ENCODE measurements at regions not wholly inside any gene's neighbourhood (a gene's known extent, or its start where the extent isn't known, plus 50 kb on each side); places are given as distances from the start of the nearest gene placed in this dataset.
"Not testable (repeated sequence)": the region's sequence is repeated elsewhere in the genome, so short reads cannot be mapped to it uniquely, and the experiment has no call there.

DNA sequence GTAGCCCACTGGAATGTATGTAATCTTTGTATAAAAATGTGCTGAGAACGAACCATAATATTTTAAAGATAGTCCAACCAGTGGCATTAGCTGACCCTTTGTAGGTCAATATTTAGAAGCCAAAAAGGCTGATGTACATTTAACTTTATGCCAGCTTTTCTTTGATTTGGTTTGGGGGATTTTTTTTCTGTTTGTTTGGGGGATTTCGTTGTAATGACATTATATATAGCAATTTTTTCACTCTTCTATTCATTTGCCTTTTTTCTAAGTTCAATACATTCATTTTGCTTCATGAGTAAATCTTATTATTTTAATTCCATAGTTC is 382.0 kb upstream of the NOCT start:
- no peak for DNase-seq (ENCODE audit: low read depth in 2 of 3, low spot score in 1 of 3)

DNA sequence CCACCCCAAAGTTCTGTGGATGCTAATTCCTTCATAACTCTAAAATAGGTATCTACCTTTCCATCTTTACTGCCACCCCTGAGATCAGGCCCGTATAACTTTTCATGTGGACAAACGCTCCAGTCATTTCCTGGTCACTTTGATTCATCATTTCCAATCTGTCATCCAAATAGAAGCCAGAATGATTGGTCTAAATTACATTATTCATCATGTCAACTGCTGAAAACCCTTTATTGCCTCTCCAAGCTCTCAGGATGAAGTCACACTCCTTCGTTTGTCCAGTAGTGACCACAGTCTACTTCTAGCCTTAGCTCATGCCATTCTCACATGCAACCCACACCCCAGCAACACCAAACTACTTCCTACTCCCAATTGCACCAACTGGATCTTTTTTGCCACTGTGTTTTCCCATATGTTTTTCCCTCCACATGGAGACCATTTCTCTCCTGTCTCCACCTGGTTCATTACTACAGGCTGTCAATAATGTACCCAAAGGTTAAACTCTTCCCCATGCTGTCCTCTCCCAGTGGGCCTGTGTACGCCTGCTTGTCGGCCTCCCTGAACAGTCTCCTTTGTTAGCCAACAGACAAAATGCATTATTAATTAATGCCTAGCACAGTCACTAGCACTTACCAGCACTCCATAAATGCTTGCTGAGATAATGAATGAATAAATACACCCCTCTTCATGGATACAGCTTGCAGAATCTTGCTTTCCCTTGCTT is 382.6 kb upstream of the NOCT start:
- DNase-seq (ENCODE audit: low read depth in 2 of 3, low spot score in 1 of 3), result no peak

DNA sequence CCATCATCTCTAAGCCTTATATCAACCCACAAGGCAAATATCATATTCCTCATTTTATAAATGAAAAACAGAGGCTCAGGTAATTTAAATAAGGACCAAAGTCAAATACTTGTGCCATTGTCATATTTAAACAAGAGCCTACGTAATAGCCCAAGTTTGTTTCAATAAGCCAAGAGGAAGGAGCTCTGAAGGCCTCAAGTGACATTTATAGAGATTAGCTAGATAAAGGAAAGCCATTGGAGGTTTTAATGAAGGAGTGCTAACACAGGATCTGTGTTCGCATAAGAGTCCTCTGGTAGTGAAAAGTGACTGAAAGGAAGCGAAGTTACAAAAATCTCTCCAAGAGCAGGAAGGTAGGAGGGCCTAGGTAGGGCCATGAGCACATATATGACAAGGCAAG is 384.9 kb upstream of the NOCT start:
- no peak for DNase-seq (ENCODE audit: low read depth in 2 of 3, low spot score in 1 of 3)

DNA sequence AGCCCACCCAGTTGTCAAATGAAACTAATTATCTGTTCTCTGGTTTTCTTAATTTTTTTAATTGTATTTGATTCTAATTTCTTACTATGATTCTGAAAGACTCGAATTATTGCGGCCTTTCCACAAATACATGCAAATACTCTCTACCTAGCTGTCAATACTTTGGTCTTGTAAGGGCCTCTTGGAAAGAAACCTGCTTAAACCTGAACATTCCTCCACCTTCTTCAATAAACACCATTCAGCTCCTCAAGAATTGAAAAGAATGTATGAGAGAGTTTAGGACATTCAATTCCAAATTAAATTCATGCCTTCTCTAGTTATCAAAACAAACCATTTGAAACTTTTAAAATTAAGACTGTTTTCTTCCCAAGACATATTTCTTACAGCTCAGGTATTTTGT is 385.9 kb upstream of the NOCT start:
- no peak for DNase-seq (ENCODE audit: low read depth in 2 of 3, low spot score in 1 of 3)

DNA sequence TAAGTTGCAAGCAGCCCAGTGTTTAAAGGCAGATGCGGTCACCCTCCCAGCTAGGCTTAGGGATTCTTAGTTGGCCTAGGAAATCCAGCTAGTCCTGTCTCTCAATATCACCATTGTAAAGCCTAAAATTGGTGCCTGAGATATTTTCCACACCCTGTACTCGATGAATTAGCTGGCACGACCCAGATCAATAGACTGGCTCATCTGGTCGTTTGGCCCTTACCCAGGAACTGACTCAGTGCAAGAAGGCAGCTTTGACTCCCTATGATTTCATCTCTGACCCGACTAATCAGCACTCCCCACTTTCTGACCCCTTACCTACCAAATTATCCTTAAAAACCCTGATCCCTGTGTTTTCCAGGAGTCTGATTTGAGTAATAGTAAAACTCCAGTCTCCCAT is 384.9 kb upstream of the SLC7A11 start:
- DNase-seq (ENCODE audit: low read depth in 2 of 3, low spot score in 1 of 3), result no peak

DNA sequence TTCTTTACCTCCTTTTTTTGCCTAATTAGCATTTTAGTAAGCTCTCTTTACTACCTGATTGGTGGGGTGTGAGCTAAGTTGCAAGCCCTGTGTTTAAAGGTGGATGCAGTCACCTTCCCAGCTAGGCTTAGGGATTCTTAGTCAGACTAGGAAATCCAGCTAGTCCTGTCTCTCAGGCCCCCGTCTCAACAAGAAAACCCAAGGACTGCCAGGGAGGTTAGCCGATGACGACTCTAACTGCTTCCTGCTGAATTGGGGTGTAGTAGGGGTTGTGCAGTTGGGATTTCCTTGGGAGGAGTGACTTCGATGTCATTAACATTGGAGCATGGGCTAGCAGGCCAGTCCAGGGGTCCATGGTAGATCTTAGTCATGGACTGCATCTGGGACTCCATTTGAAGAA is 380.2 kb upstream of the SLC7A11 start:
- DNase-seq (ENCODE audit: low read depth in 2 of 3, low spot score in 1 of 3), result not testable (repeated sequence)

DNA sequence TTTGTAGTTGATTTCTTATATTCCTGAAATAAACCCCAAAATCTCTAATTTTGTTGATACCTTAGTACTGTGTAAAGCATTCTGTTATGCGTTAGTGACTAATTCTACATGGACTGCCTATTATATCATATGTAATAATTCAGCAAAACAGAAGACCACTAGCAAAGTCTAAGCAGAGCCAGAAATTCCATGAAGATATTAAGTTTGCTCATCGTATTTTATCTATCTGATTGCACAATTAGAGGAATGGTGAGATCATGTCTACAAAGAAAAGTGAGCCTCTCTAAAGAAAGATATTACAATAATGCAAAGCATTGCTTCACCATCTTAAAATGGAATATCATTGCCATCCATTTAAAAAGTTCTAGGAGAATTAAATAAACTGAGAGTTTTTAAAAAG is 374.6 kb upstream of the SLC7A11 start:
- DNase-seq (ENCODE audit: low read depth in 2 of 3, low spot score in 1 of 3), result no peak

DNA sequence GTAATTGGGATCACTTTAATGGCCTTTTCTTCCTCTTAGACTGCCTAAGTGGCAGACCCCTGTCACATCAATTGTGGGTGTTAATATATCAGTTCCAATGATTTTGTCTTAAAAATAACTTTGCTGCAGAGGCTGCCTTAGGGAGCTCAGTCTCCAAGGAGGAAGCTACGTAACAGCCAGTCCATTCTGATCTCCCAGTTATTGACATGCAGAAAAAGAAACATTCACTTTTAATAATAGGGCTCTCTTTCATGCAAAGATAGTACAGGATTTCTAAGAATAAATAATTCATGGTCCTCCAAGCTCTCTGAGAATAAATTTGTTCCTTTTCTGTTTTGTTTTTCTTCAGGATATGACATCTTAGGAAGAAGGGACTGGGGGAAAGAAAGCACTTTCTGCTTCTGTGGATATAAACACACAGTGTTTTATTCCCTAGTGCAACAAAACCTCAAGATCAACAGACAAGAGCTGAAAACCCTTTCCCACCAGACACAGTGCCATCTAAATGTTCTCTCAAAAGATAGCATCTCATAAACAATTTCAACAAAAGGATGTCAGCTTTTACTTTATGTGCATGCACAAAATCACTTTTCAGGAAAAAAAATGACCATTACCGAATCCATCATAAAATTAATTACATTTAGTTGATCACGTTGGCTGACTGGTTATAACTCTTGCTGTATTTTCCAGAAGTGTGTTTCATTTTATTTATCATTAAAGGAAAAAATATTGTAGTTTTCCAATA is 372.4 kb upstream of the SLC7A11 start:
- DNase-seq (ENCODE audit: low read depth in 2 of 3, low spot score in 1 of 3), result no peak

DNA sequence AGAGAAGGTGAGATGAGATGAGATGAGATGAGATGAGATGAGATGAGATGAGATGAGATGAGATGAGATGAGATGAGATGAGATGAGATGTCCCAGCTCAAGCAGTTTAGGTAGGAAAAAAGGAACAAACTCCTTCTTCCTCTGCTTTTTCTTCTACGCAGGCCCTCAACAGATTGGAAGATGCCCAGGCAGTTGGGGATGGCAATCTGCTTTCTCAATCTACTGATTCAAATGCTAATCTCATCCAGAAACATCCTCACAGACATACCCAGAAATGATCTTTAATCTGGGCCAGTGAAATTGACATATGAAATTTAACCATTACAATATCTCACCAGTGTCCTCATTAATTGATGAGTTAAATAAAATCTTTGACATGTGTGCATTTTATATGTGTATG is 370.3 kb upstream of the SLC7A11 start:
- no peak for DNase-seq (ENCODE audit: low read depth in 2 of 3, low spot score in 1 of 3)

DNA sequence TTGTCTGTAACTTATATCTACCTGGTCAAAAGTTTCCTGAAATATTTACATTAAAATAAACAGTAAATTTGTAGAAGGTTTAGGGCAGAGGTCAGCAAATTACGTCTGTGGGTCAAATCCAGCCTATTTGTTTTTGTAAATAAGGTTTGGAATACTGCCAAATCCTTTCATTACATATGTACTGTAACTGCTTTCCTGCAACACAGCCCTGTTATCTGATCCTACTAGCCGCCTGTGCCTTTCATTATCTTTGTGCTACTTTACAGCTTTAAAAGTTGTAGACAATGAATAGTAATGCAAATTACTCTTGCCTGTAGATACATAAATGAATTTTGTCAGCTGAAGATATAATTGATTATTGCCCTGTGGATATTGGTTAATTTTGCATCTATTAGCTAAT is 369.6 kb upstream of the SLC7A11 start:
- no peak for DNase-seq (ENCODE audit: low read depth in 2 of 3, low spot score in 1 of 3)

DNA sequence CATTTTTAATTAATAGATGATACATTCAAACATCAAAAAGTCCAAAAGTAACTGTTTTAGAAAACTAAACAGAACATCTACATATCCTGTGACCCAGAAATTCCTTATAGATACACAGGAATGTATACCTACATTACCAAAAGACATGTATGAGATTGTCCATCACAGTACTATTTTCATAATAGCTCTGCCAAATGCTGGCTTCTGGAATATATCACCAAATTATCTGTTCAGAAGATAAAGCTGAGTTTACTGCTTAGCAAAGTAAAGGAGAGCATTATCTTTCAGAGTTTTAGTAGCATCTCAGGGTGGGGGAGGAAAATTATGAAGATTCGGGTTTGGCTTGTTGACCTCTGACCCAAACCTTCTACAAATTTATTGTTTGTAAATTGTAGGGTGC is 368.9 kb upstream of the SLC7A11 start:
- no peak for DNase-seq (ENCODE audit: low read depth in 2 of 3, low spot score in 1 of 3)

DNA sequence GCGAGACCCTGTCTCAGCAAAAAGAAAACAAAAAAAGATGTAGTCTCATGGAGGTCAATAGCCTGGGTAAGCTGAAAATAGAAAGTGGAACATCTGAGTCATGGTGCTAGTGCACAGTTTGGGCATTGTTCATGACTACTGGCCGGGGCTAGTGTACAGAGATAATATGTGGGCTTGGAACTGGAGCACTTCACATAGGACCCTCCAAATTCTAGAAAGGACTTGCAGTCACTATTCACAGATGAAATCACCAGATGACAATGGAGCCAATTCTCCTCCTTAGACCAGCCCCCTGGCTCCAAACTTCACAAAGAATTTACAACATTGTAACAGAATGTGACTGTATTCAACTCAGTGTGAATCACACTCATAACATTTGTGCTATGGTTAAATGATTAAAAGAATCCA is 367.8 kb upstream of the SLC7A11 start:
- DNase-seq (ENCODE audit: low read depth in 2 of 3, low spot score in 1 of 3), result no peak

DNA sequence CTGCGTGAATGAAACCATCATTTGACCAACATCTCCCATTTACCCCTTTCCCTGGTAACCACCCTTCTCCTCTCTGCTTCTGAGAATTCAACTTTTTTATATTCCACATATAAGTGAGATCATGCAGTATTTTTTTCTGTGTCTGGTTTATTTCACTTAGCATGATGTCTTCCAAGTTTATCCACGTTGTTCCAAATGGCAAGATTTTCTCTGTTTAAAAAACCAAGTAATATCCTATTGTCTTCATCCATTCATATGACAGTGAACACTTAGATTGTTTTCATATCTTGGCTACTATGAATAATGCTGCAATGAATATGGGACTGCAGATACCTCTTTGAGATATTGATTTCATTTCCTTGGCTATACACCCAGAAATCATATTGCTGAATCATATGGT is 362.4 kb upstream of the SLC7A11 start:
- DNase-seq (ENCODE audit: low read depth in 2 of 3, low spot score in 1 of 3), result no peak

DNA sequence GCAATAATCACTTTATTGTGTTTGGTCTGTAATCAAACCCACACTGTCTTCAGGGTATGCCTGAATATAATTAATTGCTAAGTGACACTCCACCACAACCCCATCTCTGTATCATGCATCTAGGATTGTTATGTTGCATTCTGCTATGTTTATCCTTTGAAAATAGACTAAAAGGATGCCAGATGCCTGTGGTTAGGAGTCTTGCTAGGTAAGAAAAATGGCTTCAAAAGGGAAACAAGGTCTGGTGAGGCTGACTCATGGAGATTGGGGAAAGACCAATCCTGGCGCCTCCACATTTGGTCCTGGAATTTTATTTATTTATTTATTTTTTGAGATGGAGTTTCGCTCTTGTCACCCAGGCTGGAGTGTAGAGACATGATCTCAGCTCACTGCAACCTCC is 360.5 kb upstream of the SLC7A11 start:
- no peak for DNase-seq (ENCODE audit: low read depth in 2 of 3, low spot score in 1 of 3)

DNA sequence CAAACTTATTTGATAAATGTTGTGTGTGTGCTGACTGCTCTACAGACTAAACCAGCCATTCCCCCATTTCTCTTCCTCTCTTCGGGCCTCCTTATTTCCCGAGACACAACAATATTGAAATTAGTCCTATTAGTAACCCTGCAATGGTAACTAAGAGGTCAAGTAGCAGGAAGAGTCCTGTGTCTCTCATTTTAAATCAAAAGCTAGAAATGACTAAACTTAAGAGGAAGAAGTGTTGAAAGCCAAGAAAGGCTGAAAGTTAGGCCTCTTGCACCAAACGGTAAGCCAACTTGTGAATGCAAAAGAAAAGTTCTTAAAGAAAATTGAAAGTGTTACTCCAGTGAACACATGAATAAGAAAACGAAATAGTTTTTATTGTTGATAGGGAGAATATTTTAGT is 357.8 kb upstream of the SLC7A11 start:
- no peak for DNase-seq (ENCODE audit: low read depth in 2 of 3, low spot score in 1 of 3)

DNA sequence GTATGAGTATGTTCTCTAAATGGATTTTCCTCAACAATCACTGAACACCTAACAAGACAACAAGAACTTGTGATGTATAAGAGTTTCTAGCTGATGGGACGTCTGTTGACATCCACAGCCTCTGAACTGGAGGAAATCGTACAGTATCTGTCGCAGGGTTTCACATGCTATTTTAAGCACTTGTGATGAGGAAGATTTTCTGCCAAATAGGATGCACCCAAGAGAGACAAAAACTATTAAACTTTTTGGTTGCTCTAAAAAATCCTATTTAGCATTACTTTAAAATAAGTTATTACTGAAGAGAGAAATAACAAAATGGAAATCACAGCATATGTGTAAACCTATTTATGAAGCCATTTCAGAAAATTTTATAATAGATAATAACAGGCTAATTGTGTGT is 356.1 kb upstream of the SLC7A11 start:
- no peak for DNase-seq (ENCODE audit: low read depth in 2 of 3, low spot score in 1 of 3)

DNA sequence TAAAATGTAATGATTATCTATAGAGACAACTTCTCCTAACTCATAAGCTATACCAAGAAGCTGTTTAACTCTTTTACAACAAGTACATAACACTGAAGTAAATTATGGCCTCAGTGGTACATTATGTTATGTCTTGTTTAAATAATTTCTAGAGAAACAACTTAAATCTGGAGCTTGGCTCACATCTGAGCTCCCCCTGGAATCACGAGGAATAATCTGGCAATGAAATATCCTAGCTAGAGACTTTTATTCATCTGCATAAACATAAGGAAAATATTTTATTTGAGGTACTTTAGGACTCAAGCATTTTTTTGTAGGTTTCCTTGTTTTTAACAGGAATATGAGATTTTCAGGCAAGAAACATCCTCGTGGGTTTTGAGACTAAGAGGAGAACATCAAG is 354.7 kb upstream of the SLC7A11 start:
- no peak for DNase-seq (ENCODE audit: low read depth in 2 of 3, low spot score in 1 of 3)

DNA sequence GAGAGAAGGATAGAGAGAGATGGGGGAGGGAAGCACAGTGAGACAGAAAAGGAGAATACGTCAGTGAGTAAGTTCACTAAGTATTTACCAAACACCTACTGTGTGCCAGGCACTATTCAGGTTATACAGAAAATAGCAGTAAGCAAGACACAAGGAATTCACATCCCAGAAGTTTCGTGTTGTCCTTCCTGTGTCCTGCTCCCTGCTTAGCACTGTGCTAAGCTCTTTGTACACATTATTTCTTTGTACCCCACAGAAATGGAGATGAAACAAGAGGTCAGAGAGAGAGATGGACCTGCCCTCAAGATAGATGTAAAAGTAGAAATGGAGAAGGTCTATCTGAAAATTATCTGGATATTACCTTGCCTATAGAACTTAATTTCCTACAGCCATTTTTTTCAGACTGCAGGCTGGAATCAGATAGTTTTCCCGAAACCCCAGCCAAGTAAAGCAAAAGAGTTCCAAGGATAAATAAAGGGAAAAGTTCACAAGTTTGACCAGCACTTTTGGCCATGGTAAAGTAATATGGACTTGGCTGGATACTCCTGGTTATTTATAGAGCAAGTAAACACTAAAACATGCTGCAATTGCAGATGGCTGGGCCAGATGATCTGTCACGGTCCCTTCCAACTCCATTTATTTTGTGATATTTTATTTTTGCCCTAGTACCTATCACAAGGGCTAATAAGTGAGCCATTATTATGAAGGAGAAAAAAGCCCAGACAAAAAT is 353.7 kb upstream of the SLC7A11 start:
- DNase-seq (ENCODE audit: low read depth in 2 of 3, low spot score in 1 of 3), result no peak

DNA sequence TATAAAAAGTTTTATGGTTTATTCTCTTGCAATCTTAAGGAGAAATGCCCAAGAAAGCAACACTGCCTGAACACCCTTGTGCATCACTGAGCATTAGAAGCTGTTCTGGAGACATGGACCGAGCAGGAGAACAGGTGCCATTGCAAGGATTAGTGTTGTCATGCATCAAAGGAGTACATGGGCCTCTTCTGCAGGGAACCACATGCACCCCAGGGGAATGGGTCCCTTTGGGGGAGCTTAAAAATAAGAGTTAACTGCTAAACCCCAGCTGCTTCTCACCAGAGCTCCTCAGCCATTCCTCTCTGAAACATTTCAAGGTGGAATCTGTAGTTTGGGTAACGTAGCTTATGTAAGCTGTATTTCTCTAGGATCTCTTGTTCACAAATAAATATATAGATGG is 353.0 kb upstream of the SLC7A11 start:
- no peak for DNase-seq (ENCODE audit: low read depth in 2 of 3, low spot score in 1 of 3)

DNA sequence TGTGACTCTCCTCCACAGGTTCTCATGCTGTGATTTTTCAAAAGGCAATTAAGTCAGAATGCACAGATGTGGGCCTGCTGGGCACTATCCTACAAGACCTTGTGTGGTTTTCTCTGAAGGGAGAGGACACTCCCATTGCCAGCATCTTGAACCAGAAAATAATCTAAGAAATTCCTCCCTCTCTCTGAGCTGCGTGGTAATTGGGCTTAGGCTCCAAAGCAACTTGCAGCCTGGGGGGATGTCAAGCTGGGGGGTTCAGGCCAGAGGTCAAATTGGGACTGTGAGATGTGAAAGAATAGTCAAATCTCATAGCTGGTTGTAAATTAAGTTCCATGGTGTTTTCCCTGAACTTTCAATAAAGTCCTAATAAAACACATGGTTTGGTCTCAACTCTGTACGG is 350.6 kb upstream of the SLC7A11 start:
- no peak for DNase-seq (ENCODE audit: low read depth in 2 of 3, low spot score in 1 of 3)

DNA sequence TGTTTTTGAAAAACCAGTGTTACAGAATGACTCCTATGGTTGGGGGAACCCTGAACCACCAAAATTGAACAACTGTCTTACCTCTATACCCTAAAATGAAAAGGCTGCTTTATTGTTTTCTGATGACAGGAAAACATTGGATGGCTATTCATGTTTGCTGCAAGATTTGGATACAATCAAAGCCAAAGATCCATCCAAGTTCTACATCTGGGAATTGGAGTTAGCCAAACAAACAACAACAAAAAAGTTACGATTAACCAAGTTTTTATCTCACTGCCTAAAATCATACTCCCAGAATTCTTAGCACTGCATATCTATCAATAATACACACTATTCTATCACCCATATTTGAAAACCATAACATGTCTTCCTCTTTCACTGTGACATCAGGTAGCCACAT is 349.7 kb upstream of the SLC7A11 start:
- no peak for DNase-seq (ENCODE audit: low read depth in 2 of 3, low spot score in 1 of 3)

DNA sequence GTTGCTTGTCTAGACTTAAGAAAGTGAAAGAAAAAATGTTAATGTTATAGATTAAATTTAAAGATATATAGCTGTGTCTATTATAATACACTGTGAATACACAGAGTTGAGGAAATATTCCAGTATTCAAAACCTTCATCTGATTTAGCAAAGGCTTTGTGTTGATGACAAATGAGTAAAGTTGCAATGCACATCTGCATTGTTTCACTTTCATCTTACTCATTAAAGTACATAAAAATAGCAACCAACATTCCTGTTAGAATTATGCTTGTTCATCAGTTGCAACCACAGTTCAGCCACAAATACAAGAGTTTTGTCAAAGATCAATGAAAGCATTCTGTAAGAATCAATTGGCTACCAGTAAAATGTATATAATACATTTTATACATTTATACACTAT is 346.4 kb upstream of the SLC7A11 start:
- DNase-seq (ENCODE audit: low read depth in 2 of 3, low spot score in 1 of 3), result no peak

DNA sequence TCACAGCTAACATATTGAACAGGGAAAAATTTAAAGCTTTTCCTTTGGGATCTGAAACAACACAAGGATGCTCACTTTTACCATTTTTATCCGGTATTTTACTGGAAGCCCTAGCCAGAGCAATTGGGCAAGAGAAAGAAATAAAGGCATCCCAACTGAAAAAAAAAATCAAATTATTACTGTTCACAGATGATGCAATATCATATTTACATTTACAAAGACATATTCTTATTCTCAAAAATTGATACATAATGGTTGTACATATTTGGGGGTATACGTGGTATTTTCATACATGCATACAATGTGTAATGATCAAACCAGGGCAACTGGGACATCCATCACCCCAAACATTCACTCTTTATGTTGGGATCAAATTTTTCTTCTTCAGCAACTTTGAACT is 337.0 kb upstream of the SLC7A11 start:
- no peak for DNase-seq (ENCODE audit: low read depth in 2 of 3, low spot score in 1 of 3)

Data from stimulated activated CD4-positive, alpha-beta T cell treated with anti-CD3 and anti-CD28 coated beads, Interleukin-12 subunit alpha, Interleukin-12 subunit beta, amount 100 ng/mL, for 48 hours (primary cell).